ENCODE measurements at regions not wholly inside any gene's neighbourhood (a gene's known extent, or its start where the extent isn't known, plus 50 kb on each side); places are given as distances from the start of the nearest gene placed in this dataset.

- DNase-seq, result no peak
Measured at GRCh38 chr3:152054315-152054714, 180.9 kb downstream of the SUCNR1 start.

GRCh38 chr3:152056073-152056472, 182.6 kb downstream of the SUCNR1 start:
- no peak for DNase-seq

GRCh38 chr3:152056481-152056880, 183.0 kb downstream of the SUCNR1 start:
- no peak for DNase-seq

GRCh38 chr3:152056987-152057386, 183.5 kb downstream of the SUCNR1 start:
- DNase-seq, result no peak

GRCh38 chr3:152058856-152059255, 185.4 kb downstream of the SUCNR1 start:
- no peak for DNase-seq

GRCh38 chr3:152060701-152061100, 187.3 kb downstream of the SUCNR1 start:
- DNase-seq, result no peak

GRCh38 chr3:152061296-152061695, 187.9 kb downstream of the SUCNR1 start:
- DNase-seq, result no peak

GRCh38 chr3:152069871-152070270, 196.4 kb downstream of the SUCNR1 start:
- no peak for DNase-seq

- no peak for DNase-seq
Measured at GRCh38 chr3:152071315-152071714, 197.4 kb upstream of the MBNL1 start.

- no peak for DNase-seq
Measured at GRCh38 chr3:152071924-152072323, 196.8 kb upstream of the MBNL1 start.

- no peak for DNase-seq
Measured at GRCh38 chr3:152073267-152073666, 195.5 kb upstream of the MBNL1 start.

GRCh38 chr3:152076148-152076547, 192.6 kb upstream of the MBNL1 start:
- DNase-seq, result no peak

GRCh38 chr3:152079980-152080379, 188.7 kb upstream of the MBNL1 start:
- DNase-seq, result no peak

GRCh38 chr3:152083135-152083534, 185.6 kb upstream of the MBNL1 start:
- no peak for DNase-seq

- no peak for DNase-seq
Measured at GRCh38 chr3:152084441-152085158, 184.1 kb upstream of the MBNL1 start.

GRCh38 chr3:152087153-152087552, 181.6 kb upstream of the MBNL1 start:
- DNase-seq, result no peak

- DNase-seq, result no peak
Measured at GRCh38 chr3:152089528-152089927, 179.2 kb upstream of the MBNL1 start.

GRCh38 chr3:152091725-152092124, 177.0 kb upstream of the MBNL1 start:
- no peak for DNase-seq

- no peak for DNase-seq
Measured at GRCh38 chr3:152093901-152094300, 174.8 kb upstream of the MBNL1 start.

GRCh38 chr3:152094406-152094805, 174.3 kb upstream of the MBNL1 start:
- no peak for DNase-seq

- DNase-seq, result no peak
Measured at GRCh38 chr3:152095472-152095871, 173.3 kb upstream of the MBNL1 start.

- DNase-seq, result no peak
Measured at GRCh38 chr3:152096280-152096906, 172.3 kb upstream of the MBNL1 start.

- no peak for DNase-seq
Measured at GRCh38 chr3:152097120-152097519, 171.6 kb upstream of the MBNL1 start.

- DNase-seq, result no peak
Measured at GRCh38 chr3:152097770-152098169, 171.0 kb upstream of the MBNL1 start.

Data from renal pelvis (tissue), 1 donor.